Mesendoderm (in vitro differentiated cells): ENCODE measurements at regions not wholly inside any gene's neighbourhood (a gene's known extent, or its start where the extent isn't known, plus 50 kb on each side); places are given as distances from the start of the nearest gene placed in this dataset.

Experiments
- DNase-seq: peaks from one replicate; pipeline ENCODE4 v3.0.0; 2013
- H2AK5ac ChIP-seq: 2 replicates; pipeline ENCODE4 v1.6.1; 2013; ENCODE audit warnings: low read length, inconsistent platforms
- H2BK120ac ChIP-seq: 2 replicates; pipeline ENCODE4 v1.6.1; 2013; ENCODE audit warnings: low read depth, mild to moderate bottlenecking, low read length, moderate library complexity, mixed read lengths
- H2BK15ac ChIP-seq: replicated peaks from 2 replicates; pipeline ENCODE4 v1.6.1; 2013; ENCODE audit warnings: low read depth, mild to moderate bottlenecking, moderate library complexity
- H2BK5ac ChIP-seq: 2 replicates; pipeline ENCODE4 v1.6.1; 2013; ENCODE audit warnings: low read length, inconsistent platforms
- H3K18ac ChIP-seq: 2 replicates; pipeline ENCODE4 v1.6.1; 2013; ENCODE audit warnings: mild to moderate bottlenecking, low read length, mixed read lengths
- H3K23ac ChIP-seq: one replicate; pipeline ENCODE4 v1.6.1; 2013; ENCODE audit warnings: low read length
- H3K27ac ChIP-seq: 2 replicates; pipeline ENCODE4 v1.5.1; 2013; ENCODE audit warnings: low read depth, mild to moderate bottlenecking, inconsistent platforms, low read length, moderate library complexity
- H3K27me3 ChIP-seq: 2 replicates; pipeline ENCODE4 v1.6.1; 2013; ENCODE audit warnings: low read length, control low read depth, mild to moderate bottlenecking, inconsistent platforms; ENCODE audit not compliant: insufficient read depth, poor library complexity
- H3K36me3 ChIP-seq: 2 replicates; pipeline ENCODE4 v1.6.1; 2013; ENCODE audit warnings: low read length, inconsistent platforms; ENCODE audit not compliant: control insufficient read depth, insufficient read depth
- H3K4ac ChIP-seq: one replicate; pipeline ENCODE4 v1.6.1; 2013; ENCODE audit warnings: low read depth, mild to moderate bottlenecking, low read length, moderate library complexity
- H3K4me1 ChIP-seq: 2 replicates; pipeline ENCODE4 v1.6.1; 2013; ENCODE audit warnings: low read depth, low read length, inconsistent platforms; ENCODE audit not compliant: control insufficient read depth
- H3K4me2 ChIP-seq: 2 replicates; pipeline ENCODE4 v1.6.1; 2013; ENCODE audit warnings: low read length
- H3K4me3 ChIP-seq: 2 replicates; pipeline ENCODE4 v1.5.1; 2013; ENCODE audit warnings: mild to moderate bottlenecking, low read length
- H3K56ac ChIP-seq: one replicate; pipeline ENCODE4 v1.6.1; 2013; ENCODE audit warnings: low read length
- H3K79me1 ChIP-seq: 2 replicates; pipeline ENCODE4 v1.6.1; 2013; ENCODE audit warnings: low read length, inconsistent platforms
- H3K79me2 ChIP-seq: 2 replicates; pipeline ENCODE4 v1.6.1; 2013; ENCODE audit warnings: mild to moderate bottlenecking, low read length; ENCODE audit not compliant: control insufficient read depth, insufficient read depth
- H3K9ac ChIP-seq: 2 replicates; pipeline ENCODE4 v1.6.1; 2013; ENCODE audit warnings: low read length, inconsistent platforms
- H4K5ac ChIP-seq: one replicate; pipeline ENCODE4 v1.6.1; 2013; ENCODE audit warnings: low read length
- H4K8ac ChIP-seq: one replicate; pipeline ENCODE4 v1.6.1; 2013; ENCODE audit warnings: low read depth, mild to moderate bottlenecking, control low read depth, low read length, moderate library complexity
- WGBS: extraction: QIAGEN DNeasy Blood & Tissue Kit; methylation state at CpG from one replicate; pipeline ENCODE4 v1.1.7; 2013; ENCODE audit warnings: low lambda C conversion rate, missing lambda C conversion rate; ENCODE audit not compliant: insufficient coverage; ENCODE audit errors: extremely low coverage; 5-methylcytosine and 5-hydroxymethylcytosine counted together

DNA sequence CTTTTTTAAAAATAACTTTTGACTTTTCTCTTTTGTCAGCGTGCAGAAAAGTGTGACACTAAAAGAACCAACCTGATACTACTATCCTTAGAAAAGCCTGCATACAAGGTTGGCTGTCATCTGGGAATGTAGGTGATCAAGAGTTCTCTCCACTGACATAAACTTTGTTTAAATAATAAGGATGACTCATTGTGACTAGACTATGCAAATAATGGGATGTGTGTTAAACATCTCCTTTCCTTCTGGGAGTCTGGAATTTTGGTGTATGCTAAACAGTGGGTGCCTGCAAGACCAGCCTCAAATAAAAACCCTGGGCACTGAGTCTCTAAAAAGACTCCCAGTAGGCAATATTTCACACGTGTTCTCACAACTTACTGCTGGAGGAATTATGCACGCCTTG is 373.4 kb downstream of the CNTNAP4 start:
- DNase-seq, result peak; percentile 18
- Histone ChIP-seq H3K4me1 (no peaks in the 10 kb centered on the region), H3K9ac (no peak overlapping the region), H3K56ac (no peak overlapping the region), H3K23ac (no peak overlapping the region), H2BK15ac (no peak overlapping the region), H3K27me3 (no peaks in the 10 kb centered on the region), H4K8ac (no peak overlapping the region), H3K79me2 (no peaks in the 10 kb centered on the region), H2BK120ac (no peak overlapping the region), H2BK5ac (no peak overlapping the region), H3K4ac (no peak overlapping the region), H3K4me2 (no peak overlapping the region), H3K18ac (no peak overlapping the region), H2AK5ac (no peak overlapping the region), H3K4me3 (no peak overlapping the region), H3K79me1 (no peaks in the 10 kb centered on the region), H3K36me3 (no peaks in the 10 kb centered on the region), H4K5ac (no peak overlapping the region), H3K27ac (no peak overlapping the region)
- no CpG with 5 or more reads among the region's 3 CpGs for WGBS

DNA sequence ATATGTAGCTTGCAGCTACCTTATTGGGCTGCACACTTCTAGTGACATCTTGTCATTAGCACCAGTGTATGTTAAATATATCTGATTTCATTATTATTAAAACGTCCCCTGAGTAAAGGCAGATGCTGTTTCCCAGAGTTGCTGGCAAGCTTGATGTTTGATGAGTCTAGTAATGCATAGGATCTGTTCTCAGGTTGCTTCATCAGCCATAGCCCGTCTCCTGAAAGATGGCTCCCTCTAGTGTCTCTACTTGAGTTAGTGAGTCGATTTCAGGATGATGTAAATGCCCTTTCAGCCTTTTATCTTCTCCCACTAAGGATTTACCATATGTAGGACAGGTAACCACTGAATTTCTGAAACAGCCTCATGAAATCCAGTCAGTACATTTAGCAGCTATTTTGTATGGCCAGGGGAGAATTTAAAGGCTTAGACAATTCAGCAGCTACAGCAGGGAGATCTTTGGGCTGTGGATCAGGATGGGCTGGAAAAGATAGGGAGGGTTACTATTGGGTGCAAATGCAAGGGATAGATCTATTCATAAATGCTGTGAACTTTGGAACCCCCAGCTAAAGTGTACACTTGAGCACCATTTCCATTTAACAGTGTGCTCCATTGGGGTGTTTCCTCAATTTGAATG is 376.3 kb downstream of the CNTNAP4 start:
- Histone ChIP-seq H2BK120ac (no peak overlapping the region), H3K4me1 (no peaks in the 10 kb centered on the region), H2BK15ac (no peak overlapping the region), H3K4ac (no peak overlapping the region), H3K27me3 (no peaks in the 10 kb centered on the region), H3K27ac (no peak overlapping the region), H3K56ac (no peak overlapping the region), H3K4me2 (no peak overlapping the region), H4K8ac (no peak overlapping the region), H3K79me1 (no peaks in the 10 kb centered on the region), H3K36me3 (no peaks in the 10 kb centered on the region), H3K4me3 (no peak overlapping the region), H2BK5ac (no peak overlapping the region), H3K9ac (no peak overlapping the region), H2AK5ac (no peak overlapping the region), H3K79me2 (no peaks in the 10 kb centered on the region), H3K23ac (no peak overlapping the region), H3K18ac (no peak overlapping the region), H4K5ac (no peak overlapping the region)
- no CpG with 5 or more reads among the region's 3 CpGs for WGBS
- DNase-seq, result peak; percentile 82

DNA sequence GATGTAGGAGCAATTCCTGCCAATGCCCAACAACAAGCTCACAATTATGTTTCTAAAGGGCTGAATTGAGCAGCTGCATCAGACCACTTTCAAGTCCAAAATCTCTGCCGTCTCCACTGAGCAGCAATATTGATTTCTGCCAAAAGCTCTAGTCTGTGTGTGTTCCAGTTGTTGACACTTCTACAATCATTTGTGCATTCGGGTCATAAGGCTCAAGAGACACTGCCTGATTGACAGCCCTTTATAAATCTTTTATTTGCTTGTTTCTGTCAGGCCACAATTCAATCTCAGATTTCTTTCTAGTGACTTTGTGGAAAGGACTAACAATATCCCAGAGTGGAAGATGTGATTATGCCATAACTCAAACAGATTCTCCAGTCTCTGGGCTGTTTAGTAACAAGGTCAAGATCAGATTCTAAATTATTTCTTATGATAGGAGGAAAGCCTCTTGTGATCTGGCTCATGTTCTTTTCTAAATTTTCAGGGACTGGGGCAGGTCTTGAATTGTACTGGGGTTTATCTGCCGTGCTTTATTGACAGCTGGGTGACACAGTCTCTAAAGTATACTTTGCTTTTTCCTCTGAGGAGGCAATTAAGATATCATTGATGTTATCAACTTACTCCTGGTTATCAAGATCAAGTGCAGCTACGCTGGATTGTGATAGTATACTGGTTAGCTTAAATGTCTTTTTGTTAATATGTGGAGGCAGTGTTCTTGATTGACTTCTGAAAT is 377.1 kb downstream of the CNTNAP4 start:
- WGBS, result no CpG with 5 or more reads among the region's 4 CpGs
- Histone ChIP-seq H4K5ac (no peak overlapping the region), H3K4me1 (no peaks in the 10 kb centered on the region), H3K56ac (no peak overlapping the region), H3K79me2 (no peaks in the 10 kb centered on the region), H3K79me1 (no peaks in the 10 kb centered on the region), H3K4me3 (no peak overlapping the region), H3K9ac (no peak overlapping the region), H3K4me2 (no peak overlapping the region), H3K18ac (no peak overlapping the region), H3K27me3 (no peaks in the 10 kb centered on the region), H3K36me3 (no peaks in the 10 kb centered on the region), H4K8ac (no peak overlapping the region), H2AK5ac (no peak overlapping the region), H3K23ac (no peak overlapping the region), H2BK5ac (no peak overlapping the region), H3K4ac (no peak overlapping the region), H2BK120ac (no peak overlapping the region), H2BK15ac (no peak overlapping the region), H3K27ac (no peak overlapping the region)
- DNase-seq, result no peak

DNA sequence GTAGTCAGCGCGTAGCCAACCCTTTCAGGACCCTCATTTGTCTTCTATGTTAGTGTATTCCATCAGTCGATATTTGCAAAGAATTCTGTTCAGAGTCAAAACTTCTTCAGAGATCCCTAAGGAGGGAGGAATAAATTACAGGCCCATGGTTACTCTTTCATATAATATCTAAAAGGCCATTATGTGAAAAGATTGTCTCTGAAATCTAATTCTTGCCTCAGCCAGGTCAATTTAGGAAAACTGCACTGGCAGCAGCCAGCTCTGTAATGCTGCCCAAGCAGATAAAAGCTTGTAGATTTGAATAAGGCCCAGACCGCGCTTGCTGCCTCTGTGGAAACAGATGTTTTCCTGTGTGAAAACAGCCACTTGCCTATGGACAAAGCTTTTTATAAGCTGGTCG is 379.8 kb downstream of the CNTNAP4 start:
- no peak overlapping the region for H2AK5ac ChIP-seq
- no peaks in the 10 kb centered on the region for H3K4me1 ChIP-seq
- H3K4me3 ChIP-seq, result no peak overlapping the region
- H3K79me2 ChIP-seq, result no peaks in the 10 kb centered on the region
- H3K56ac ChIP-seq, result no peak overlapping the region
- no peaks in the 10 kb centered on the region for H3K79me1 ChIP-seq
- H3K9ac ChIP-seq, result no peak overlapping the region
- no peak overlapping the region for H4K5ac ChIP-seq
- no peak overlapping the region for H2BK5ac ChIP-seq
- H3K23ac ChIP-seq, result no peak overlapping the region
- no peaks in the 10 kb centered on the region for H3K36me3 ChIP-seq
- no peak overlapping the region for H3K4ac ChIP-seq
- no peak overlapping the region for H3K27ac ChIP-seq
- no peak overlapping the region for H2BK120ac ChIP-seq
- no peak overlapping the region for H3K18ac ChIP-seq
- H3K27me3 ChIP-seq, result no peaks in the 10 kb centered on the region
- no peak overlapping the region for H3K4me2 ChIP-seq
- WGBS, result no CpG with 5 or more reads among the region's 6 CpGs
- no peak for DNase-seq
- H4K8ac ChIP-seq, result no peak overlapping the region
- no peak overlapping the region for H2BK15ac ChIP-seq

DNA sequence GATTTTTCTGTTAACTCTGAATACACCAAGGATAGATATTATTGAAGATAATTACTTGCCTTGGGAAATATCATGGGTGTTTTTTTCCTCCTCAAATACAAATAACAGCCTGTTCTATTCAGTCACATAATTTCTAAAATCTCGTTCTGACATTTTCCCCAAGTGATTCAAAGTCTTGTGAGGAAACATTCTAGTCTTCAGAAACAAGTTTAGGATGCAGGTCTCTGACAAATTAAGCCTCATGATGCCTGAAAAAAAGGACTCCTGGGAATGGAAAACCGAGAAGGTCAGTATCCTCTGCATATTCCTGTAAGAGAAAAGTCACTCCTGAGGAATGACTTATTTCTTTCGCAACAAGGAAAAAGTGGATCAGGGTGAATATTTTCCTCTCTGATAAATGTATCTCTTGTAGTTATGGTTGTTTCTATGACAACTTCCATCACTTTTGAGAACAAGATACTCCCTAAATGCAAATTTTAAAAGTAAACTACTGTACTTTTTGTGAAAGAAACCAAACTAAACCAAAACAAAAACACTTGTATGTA is 384.6 kb downstream of the CNTNAP4 start:
- no peak for DNase-seq
- no peaks in the 10 kb centered on the region for H3K79me2 ChIP-seq
- H3K18ac ChIP-seq, result no peak overlapping the region
- H4K5ac ChIP-seq, result no peak overlapping the region
- H2BK15ac ChIP-seq, result no peak overlapping the region
- no peaks in the 10 kb centered on the region for H3K4me1 ChIP-seq
- no peak overlapping the region for H4K8ac ChIP-seq
- no peak overlapping the region for H2BK120ac ChIP-seq
- no peaks in the 10 kb centered on the region for H3K36me3 ChIP-seq
- no peak overlapping the region for H3K23ac ChIP-seq
- no peak overlapping the region for H3K4me2 ChIP-seq
- no CpG with 5 or more reads among the region's 3 CpGs for WGBS
- no peak overlapping the region for H3K4me3 ChIP-seq
- no peaks in the 10 kb centered on the region for H3K27me3 ChIP-seq
- H2BK5ac ChIP-seq, result no peak overlapping the region
- no peak overlapping the region for H3K9ac ChIP-seq
- H3K56ac ChIP-seq, result no peak overlapping the region
- no peak overlapping the region for H2AK5ac ChIP-seq
- no peak overlapping the region for H3K4ac ChIP-seq
- H3K79me1 ChIP-seq, result no peaks in the 10 kb centered on the region
- H3K27ac ChIP-seq, result no peak overlapping the region
